ENCODE measurements at regions not wholly inside any gene's neighbourhood (a gene's known extent, or its start where the extent isn't known, plus 50 kb on each side); places are given as distances from the start of the nearest gene placed in this dataset.

GRCh38 chr21:41665766-41666595, 100.9 kb downstream of the RIPK4 start (continued):
- TF ChIP-seq TEAD4 (IDR thresholded peaks at IDR 0.05; ENCODE audit: low read depth, low read length) (no peak), SAP30 (IDR thresholded peaks at IDR 0.05; ENCODE audit: insufficient read depth, insufficient replicate concordance, low read length) (no peak), NRF1 (IDR thresholded peaks at IDR 0.05; ENCODE audit: low read depth, low read length) (no peak), NANOG (IDR thresholded peaks at IDR 0.05; ENCODE audit: insufficient read depth, low read depth, low read length, poor library complexity, severe bottlenecking) (no peak), POLR2A (IDR thresholded peaks at IDR 0.05; ENCODE audit: control extremely low read depth in 1 of 2, low read depth in 2 of 2, low read length in 2 of 2) (no peak), E2F6 (IDR thresholded peaks at IDR 0.05) (no peak)
- TF ChIP-seq, protein P1, sequence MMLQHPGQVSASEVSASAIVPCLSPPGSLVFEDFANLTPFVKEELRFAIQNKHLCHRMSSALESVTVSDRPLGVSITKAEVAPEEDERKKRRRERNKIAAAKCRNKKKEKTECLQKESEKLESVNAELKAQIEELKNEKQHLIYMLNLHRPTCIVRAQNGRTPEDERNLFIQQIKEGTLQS (IDR thresholded peaks at IDR 0.05; ENCODE audit: insufficient read depth, low read depth, low read length), result no peak

Measured in H1 (cell line).